SKM-1 treated with dmso at 0.1 percent for 144 hours (cell line): ENCODE measurements at regions not wholly inside any gene's neighbourhood (a gene's known extent, or its start where the extent isn't known, plus 50 kb on each side); places are given as distances from the start of the nearest gene placed in this dataset.

Experiments
- DNase-seq: peaks from one replicate; lab custom pipeline; 2025; ENCODE audit not compliant: unreplicated experiment; lab: John Stamatoyannopoulos, UW

DNA sequence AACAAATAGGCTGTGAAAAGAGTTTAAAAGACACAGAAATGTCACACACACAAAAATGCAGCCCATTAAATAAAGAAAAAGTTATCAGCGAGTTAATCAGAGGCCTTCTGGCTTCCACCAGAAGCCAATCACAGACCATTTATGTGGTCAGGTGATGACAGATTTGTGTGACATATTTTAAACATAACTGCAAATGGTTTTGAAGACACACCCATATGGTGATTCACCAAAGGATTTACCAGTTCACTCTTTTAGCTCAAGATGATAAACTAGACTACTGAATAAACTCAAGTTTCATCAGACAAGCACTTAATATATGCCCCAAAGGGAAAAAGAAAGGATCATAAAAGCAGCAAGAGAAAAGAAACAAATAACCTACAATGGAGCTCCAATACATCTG lies 181.2 kb downstream of the SPANXN4 start:
- no peak for DNase-seq

DNA sequence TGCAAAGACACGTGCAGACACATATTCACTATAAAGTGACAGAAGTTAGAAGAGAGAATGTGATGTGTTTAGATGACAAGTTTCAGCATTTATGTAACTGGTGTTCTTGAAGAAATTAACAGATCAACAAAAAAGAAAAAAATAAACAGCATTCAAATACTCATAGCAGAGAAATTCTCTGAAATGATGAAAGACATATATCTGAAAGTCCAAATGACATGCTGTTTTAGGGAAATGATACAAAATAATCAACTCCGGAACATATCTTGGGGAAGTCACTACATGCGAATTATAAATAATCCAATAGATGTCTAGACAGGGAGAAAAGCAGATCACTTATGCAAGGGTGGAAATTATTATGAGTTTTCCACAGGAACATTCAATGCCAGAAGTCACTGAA lies 146.0 kb downstream of the SPANXN4 start:
- no peak for DNase-seq

DNA sequence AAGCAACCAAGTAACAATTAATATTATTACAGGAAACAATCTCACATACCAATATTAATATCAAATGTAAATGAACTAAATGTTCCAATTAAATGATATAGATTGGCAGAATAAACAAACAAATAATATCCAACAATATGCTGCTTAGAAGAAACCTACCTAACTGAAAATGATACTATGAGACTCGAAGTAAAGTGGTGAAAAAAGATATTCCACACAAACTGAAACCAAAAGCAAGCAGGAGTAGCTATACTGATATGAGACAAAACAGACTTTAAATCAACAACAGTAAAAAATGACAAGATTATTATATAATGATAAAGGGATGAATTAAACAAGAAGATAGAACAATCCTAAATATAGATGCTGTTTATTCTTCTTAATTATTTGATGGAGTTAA lies 140.1 kb downstream of the SPANXN4 start:
- no peak for DNase-seq

DNA sequence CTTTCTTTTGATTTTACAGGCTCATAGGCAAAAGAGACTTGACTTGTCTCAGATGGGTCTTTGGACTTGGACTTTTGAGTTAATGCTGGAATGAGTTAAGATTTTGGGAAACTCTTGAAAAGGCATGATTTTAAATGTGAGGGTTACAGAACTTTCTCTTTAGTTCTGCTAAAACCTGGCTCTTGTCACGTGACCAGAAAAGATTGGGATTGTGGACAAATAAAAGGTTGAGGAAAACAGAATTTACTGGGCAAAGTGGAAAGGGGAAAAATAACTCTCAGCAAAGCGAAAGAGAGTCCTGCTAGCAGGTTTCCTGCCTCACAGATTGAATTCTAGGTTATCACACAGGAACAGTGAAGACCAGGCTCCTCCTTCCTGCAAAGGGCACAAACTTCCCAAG lies 114.0 kb downstream of the SPANXN4 start:
- no peak for DNase-seq

DNA sequence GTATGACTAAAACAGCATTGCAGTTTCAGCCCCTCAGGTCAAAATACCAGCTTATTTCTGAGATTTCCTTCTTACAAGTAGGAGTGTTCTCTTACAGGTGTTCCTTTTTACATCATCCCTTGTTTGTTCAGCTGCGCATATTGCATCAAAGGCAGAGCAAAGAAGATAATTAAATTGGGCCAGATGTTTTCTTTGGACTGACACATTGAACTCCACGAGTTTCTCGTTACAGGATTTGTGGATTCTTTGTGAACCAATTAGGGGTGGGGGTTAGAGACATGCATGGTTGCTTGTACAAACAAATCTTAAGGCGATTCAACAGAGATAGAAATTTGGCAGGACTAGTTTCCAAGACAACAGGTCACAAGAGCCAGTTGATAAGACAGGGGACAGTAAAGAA lies 95.7 kb downstream of the SPANXN4 start:
- no peak for DNase-seq

DNA sequence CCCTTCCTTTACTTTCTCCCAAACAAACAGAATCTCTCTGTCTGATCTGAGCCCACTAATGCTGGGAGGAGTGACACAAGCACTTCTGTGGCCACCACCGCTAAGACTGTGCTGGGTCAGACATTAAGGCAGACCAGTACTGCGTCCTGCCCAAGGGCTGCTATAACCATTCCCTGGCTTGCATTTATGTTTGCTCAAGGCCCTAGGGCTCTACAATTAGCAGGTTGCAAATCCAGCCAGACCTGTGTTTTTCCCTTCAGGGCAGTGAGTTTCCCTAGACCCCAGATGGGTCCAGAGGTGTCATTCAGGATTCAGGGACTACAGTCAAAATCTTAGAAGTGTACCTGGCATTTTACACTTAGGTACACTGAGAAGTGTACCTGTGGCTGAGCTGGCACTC lies 89.7 kb downstream of the SPANXN4 start:
- DNase-seq, result no peak

DNA sequence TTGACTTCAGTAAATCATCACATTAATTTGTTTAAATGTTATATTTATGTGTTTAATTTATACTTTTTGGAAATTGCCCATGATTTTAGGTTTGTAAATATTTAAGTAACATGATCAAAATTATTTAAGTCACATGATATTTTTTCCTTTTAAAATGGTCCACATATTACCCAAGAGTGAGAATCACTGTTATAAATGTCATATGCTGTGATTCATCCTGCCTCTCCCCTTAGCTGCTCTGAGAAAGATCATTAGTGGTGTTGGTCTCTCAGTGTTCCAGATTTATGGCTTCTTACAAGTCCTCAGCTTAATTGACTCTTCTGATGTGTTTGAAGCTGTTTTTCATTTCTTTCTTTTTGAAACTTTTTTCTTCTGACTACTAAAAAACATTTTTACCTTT lies 70.1 kb downstream of the SPANXN4 start:
- no peak for DNase-seq

DNA sequence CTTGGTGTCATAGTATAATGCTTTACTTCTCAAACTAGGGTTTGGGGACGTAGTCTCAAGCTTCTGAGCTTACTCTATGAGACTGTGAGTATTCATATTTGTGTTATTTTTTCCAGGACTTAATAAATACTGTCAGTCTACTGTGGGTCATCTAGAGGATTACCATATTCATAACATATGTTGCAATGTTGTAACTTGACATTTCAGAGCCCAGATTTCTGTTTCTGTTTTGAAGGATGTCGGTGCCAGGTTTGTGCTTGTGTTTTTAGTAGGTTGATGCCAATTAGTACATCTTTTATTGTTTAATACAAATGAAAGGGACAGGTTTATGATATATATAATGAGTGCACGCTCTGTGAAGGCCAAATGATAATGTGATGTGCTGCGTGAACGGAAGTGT lies 69.6 kb downstream of the SPANXN4 start:
- DNase-seq, result no peak

DNA sequence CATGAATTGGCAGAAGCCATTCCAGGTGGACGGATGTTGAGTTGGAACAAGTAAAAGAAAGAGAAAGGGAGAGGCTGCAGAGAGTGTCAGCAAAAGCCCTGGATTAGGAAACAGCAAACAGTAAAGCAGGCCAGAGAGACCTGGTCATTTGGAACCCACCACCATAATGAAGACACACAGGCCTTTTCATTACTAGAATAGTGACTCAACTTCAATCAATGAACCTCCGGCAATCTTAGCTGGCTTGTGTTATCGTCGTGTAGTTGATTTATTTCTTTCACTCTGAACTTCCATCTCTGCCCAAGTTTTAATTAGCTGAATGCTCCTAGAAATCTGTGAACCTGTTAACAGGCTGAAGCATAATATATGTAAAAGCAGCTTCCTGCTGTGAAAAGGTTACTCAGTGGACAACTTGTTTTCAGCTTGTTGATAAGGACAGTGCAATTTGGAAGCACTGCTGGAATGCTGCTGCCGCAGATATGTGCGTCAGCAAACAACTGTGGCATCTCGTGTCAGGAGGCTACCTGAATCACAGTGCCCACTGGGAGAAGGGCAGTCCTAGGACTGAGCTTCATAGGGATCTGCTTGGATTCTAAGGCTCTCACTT lies 68.8 kb downstream of the SPANXN4 start:
- no peak for DNase-seq
